ENCODE measurements at regions not wholly inside any gene's neighbourhood (a gene's known extent, or its start where the extent isn't known, plus 50 kb on each side); places are given as distances from the start of the nearest gene placed in this dataset.

DNA sequence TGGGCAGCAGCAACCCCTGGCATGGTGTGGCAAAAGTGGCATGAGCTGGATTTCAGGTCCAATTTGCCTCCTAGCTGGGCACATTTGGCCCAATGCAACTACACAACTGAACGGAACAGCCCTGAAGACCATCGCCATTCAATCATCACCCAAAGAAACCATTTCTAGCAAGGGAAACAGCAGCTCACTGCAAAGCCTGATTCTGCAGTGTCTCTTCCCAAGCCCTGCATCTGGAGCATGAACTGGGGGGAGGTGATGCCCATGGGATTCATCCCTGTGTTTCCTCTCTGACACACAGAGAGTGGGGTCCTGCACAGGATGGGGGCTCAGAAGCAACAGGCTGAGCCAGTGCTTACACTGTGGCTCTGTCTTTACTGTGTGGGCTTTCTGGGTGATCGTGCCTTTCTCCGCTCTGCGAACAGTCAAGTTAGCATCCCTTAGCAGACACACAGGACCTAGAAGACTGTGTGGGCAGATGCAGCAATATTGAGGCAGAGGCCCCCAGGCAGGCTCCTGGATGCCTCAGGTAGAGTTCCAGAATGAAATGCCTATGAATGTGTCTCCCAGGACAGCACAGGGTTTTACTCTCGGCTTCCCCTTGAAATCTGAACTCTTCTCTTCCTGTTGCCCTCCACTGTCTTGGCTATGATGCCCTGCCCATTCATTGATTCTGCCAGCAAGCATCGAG is 91.1 kb upstream of the ALDH1A3 start:
- Histone ChIP-seq H3K4me1 (no peaks in the 10 kb centered on the region), H3K9me3 (no peaks in the 10 kb centered on the region), H3K4me3 (no peak overlapping the region), H3K36me3 (ENCODE audit: insufficient read depth in 1 of 2, low read depth in 1 of 2) (no peaks in the 10 kb centered on the region), H3K27ac (no peak overlapping the region), H3K27me3 (ENCODE audit: insufficient read depth in 3 of 3, low read length in 2 of 3) (no peaks in the 10 kb centered on the region)
- intact Hi-C loops (cut with DNase I) = no loop called here
- WGBS, 3 donors = 79 to 86% (median 85%) methylated on average over 7 of the region's 7 CpGs
- DNase-seq (no peak), ATAC-seq (no peak)
- no peak for TF ChIP-seq CTCF (IDR thresholded peaks at IDR 0.05)

DNA sequence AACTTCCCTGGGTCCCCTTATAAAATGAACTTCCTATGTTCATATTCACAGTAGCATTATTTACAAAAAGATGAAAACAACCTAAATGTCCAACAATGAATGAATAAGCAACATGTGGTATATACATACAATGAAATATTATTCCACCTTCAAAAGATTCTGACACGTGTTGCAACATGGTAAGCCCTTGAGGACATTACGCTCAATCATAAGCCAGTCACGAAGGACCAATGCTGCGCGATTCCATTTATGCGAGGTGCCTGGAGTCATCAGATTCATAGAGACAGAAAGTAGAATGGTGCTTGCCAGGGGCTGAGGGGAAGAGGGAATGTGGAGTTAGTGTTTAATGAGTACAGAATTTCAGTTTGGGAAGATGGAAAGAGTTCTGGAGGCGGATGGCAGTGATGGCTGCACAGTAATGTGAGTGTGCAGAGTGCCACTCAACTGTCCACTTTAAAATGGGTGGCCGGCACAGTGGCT is 88.8 kb upstream of the ALDH1A3 start:
- no peaks in the 10 kb centered on the region for H3K9me3 ChIP-seq
- DNase-seq (no peak), ATAC-seq (no peak)
- H3K4me1 ChIP-seq = no peaks in the 10 kb centered on the region
- no peaks in the 10 kb centered on the region for H3K36me3 ChIP-seq (ENCODE audit: insufficient read depth in 1 of 2, low read depth in 1 of 2)
- no peak overlapping the region for H3K4me3 ChIP-seq
- intact Hi-C loops (cut with DNase I) = no loop called here
- 91 to 94% (median 93%) methylated on average over 8 of the region's 8 CpGs for WGBS, 3 donors
- no peak overlapping the region for H3K27ac ChIP-seq
- no peak for TF ChIP-seq CTCF (IDR thresholded peaks at IDR 0.05)
- H3K27me3 ChIP-seq (ENCODE audit: insufficient read depth in 3 of 3, low read length in 2 of 3) = no peaks in the 10 kb centered on the region

DNA sequence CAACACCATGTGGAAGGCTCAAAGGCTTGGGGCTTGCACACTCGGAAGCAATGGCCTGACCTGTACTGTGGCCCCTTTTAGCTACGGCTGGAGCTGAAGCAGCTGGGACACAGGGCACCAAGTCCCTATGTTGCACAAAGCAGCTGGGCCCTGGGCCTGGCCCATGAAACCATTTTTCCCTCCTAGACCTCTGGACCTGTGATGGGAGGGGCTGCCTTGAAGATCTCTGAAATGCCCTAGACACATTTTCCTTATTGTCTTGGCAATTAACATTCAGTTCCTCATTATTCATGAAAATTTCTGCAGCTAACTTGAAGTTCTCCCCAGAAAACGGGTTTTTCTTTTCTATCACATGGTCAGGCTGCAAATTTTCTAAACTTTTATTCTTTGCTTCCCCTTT is 85.6 kb upstream of the ALDH1A3 start:
- Histone ChIP-seq H3K9me3 (no peaks in the 10 kb centered on the region), H3K27me3 (ENCODE audit: insufficient read depth in 3 of 3, low read length in 2 of 3) (peaks cover 0 to 3% (median 0%) of the 10 kb centered on the region in 3 donors), H3K27ac (no peak overlapping the region), H3K4me1 (no peaks in the 10 kb centered on the region), H3K4me3 (no peak overlapping the region), H3K36me3 (ENCODE audit: insufficient read depth in 1 of 2, low read depth in 1 of 2) (no peaks in the 10 kb centered on the region)
- WGBS, 3 donors = 58 to 81% (median 72%) methylated on average over 3 of the region's 3 CpGs
- ATAC-seq = no peak
- no peak for DNase-seq
- TF ChIP-seq CTCF (IDR thresholded peaks at IDR 0.05) = no peak
- intact Hi-C loops (cut with DNase I) = no loop called here

DNA sequence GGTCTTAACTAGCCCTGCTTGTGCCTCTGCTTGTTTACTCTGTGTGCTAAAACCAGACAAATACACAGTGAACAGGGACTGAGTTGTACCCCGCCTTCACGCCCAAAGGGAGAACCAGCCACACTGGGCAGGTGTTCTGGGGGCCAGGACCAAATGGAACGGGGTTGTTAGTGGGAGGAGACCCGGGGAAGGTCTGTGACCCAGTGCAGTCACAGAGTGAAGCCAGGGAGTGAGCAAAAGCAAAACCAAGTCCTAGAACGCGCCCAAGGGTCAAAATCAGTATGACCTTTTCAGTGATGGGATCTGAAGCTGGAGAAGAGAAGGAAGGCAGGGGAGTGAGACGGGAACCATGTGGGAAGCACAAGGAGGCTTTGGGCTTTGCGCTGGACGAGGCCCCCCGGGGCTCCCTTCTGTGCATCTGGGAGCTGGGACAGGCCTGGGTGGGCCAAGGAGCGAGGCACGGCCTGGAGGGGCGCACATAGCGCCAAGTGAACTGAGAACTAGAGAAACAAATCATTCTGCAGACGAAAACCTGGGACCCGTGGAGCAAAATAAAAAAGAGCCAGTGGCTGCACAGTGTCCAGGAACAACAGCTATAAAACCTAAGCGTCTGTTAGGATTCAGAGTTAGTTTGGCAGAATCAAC is 78.3 kb upstream of the ALDH1A3 start:
- no peaks in the 10 kb centered on the region for H3K36me3 ChIP-seq (ENCODE audit: insufficient read depth in 1 of 2, low read depth in 1 of 2)
- WGBS, 3 donors = 80 to 87% (median 83%) methylated on average over 17 of the region's 17 CpGs
- no peaks in the 10 kb centered on the region for H3K9me3 ChIP-seq
- intact Hi-C loops (cut with DNase I) = no loop called here
- no peak overlapping the region for H3K4me3 ChIP-seq
- no peak overlapping the region for H3K27ac ChIP-seq
- DNase-seq = no peak
- no peak for TF ChIP-seq CTCF (IDR thresholded peaks at IDR 0.05)
- ATAC-seq = no peak
- peaks cover 0 to 3% (median 0%) of the 10 kb centered on the region in 3 donors for H3K27me3 ChIP-seq (ENCODE audit: insufficient read depth in 3 of 3, low read length in 2 of 3)
- H3K4me1 ChIP-seq = no peaks in the 10 kb centered on the region
